ENCODE measurements at regions not wholly inside any gene's neighbourhood (a gene's known extent, or its start where the extent isn't known, plus 50 kb on each side); places are given as distances from the start of the nearest gene placed in this dataset.

GRCh38 chr13:73998631-73999030 lies 135.6 kb downstream of the KLF12 start:
- TF ChIP-seq CTCF (IDR thresholded peaks at IDR 0.05; ENCODE audit: poor library complexity, severe bottlenecking) (no peak), SMC3 (conservative IDR thresholded peaks at IDR 0.05; ENCODE audit: poor library complexity) (no peak), POLR2AphosphoS5 (IDR thresholded peaks at IDR 0.05) (no peak), REST (IDR thresholded peaks at IDR 0.05; ENCODE audit: borderline replicate concordance) (no peak), RAD21 (conservative IDR thresholded peaks at IDR 0.05) (peak; percentile 13), TAF1 (IDR thresholded peaks at IDR 0.05; ENCODE audit: low read depth) (no peak), EZH2 (IDR thresholded peaks at IDR 0.05; ENCODE audit: borderline replicate concordance, insufficient read depth, low read length, poor library complexity, severe bottlenecking) (no peak)

Measured in neural cell (in vitro differentiated cells).